HepG2 (cell line): ENCODE measurements at regions not wholly inside any gene's neighbourhood (a gene's known extent, or its start where the extent isn't known, plus 50 kb on each side); places are given as distances from the start of the nearest gene placed in this dataset.

Experiments
- ATAC-seq: fragments of 200-7000 bp; cut with Tn5 transposase; 3 replicates; pipeline ENCODE4 v1.9.1; 2020; ENCODE audit warnings: mild to moderate bottlenecking, moderate library complexity
- BruUV-seq: library from RNA; stranded (reverse); fragments of 400-500 nt; replicated peaks from 2 replicates; lab custom pipeline; 2021; lab: Mats Ljungman, UMichigan
- CTCF ChIA-PET: fragments of 300-600 bp; formaldehyde crosslinking; extraction: SDS; loops from one replicate; lab custom pipeline; 2021; ENCODE audit warnings: low total read pairs, inconsistent platforms, low intra/inter-chr PET ratio; lab: Yijun Ruan, JAX
- POLR2A ChIA-PET: fragments of 350-600 bp; sonication (Branson Sonifier 250); formaldehyde crosslinking; loops from one replicate; lab custom pipeline; 2020; ENCODE audit warnings: antibody characterized with exemption, inconsistent platforms; lab: Yijun Ruan, JAX
- DNase-seq: peaks from one replicate; pipeline ENCODE4 v3.0.0-alpha.2; 2015; ENCODE audit warnings: low spot score
- FAIRE-seq: peaks from 3 replicates; lab custom pipeline; 2011; peaks lifted over from hg19 to GRCh38; lab: Jason Lieb, UNC
- H2AFZ ChIP-seq: one replicate; pipeline ENCODE4 v1.6.1; 2011; ENCODE audit warnings: low read length, inconsistent platforms
- H3K27ac ChIP-seq: fragments of 300-600 bp; 3 replicates; pipeline ENCODE4 v1.8.0; 2011; ENCODE audit warnings: mixed run types, mild to moderate bottlenecking, mixed read lengths, low read length, inconsistent platforms; ENCODE audit not compliant: insufficient read depth; ENCODE audit errors: extremely low read length
- H3K27me3 ChIP-seq, 2 experiments: fragments of 200-600 bp in 1 of 2; 2 replicates in 1 of 2; 3 replicates in 1 of 2; pipeline versions ENCODE4 v1.6.0 to v1.8.0; 2011; ENCODE audit warnings: low read length in 2 of 2, mild to moderate bottlenecking in 2 of 2, moderate library complexity in 2 of 2, inconsistent platforms in 1 of 2; ENCODE audit not compliant: insufficient read depth in 2 of 2, control insufficient read depth in 1 of 2
- H3K36me3 ChIP-seq, 2 experiments: fragments of 200-600 bp in 1 of 2; replicated peaks in 1 of 2; 2 replicates in 1 of 2; 3 replicates in 1 of 2; pipeline versions ENCODE4 v1.5.1 to v1.8.0; 2011; ENCODE audit warnings: low read length in 2 of 2, inconsistent platforms in 1 of 2; ENCODE audit not compliant: insufficient read depth in 2 of 2, control insufficient read depth in 1 of 2
- H3K4me1 ChIP-seq: 2 replicates; pipeline ENCODE4 v1.5.1; 2012; ENCODE audit warnings: low read length, inconsistent platforms; ENCODE audit not compliant: insufficient read depth
- H3K4me2 ChIP-seq: 2 replicates; pipeline ENCODE4 v1.6.0; 2011; ENCODE audit warnings: low read depth, low read length, inconsistent platforms
- H3K4me3 ChIP-seq, 3 experiments: fragments of 200-600 bp in 1 of 3; sonication (generic), shearing (Covaris generic) in 1 of 3; replicated peaks in 1 of 3; 2 replicates each; pipeline ENCODE4 v1.5.1; 2011 to 2016; ENCODE audit warnings: low read length in 3 of 3, inconsistent platforms in 2 of 3, low read depth in 2 of 3, mild to moderate bottlenecking in 2 of 3, control low read depth in 1 of 3, mixed read lengths in 1 of 3; ENCODE audit not compliant: insufficient read depth in 1 of 3
- H3K79me2 ChIP-seq: one replicate; pipeline ENCODE4 v1.6.1; 2011; ENCODE audit warnings: low read length, inconsistent platforms; ENCODE audit not compliant: insufficient read depth
- H3K9ac ChIP-seq: 2 replicates; pipeline ENCODE4 v1.6.0; 2011; ENCODE audit warnings: mild to moderate bottlenecking, low read depth, low read length, inconsistent platforms; ENCODE audit not compliant: insufficient read depth
- H3K9me3 ChIP-seq: 2 replicates; pipeline ENCODE4 v1.5.1; 2012; ENCODE audit warnings: mild to moderate bottlenecking, low read length
- H4K20me1 ChIP-seq: 2 replicates; pipeline ENCODE4 v1.6.0; 2011; ENCODE audit warnings: inconsistent platforms, mild to moderate bottlenecking, low read length, moderate library complexity; ENCODE audit not compliant: insufficient read depth
- EED ChIP-seq: sonication (generic); formaldehyde crosslinking; IDR thresholded peaks from 2 replicates; pipeline ENCODE4 v1.5.0; 2020; ENCODE audit warnings: mild to moderate bottlenecking, missing genetic modification reagents
- GABPA ChIP-seq, 2 experiments: IDR thresholded peaks; 2 replicates each; pipeline ENCODE4 v1.6.1; 2011 to 2016; ENCODE audit warnings: low read depth in 2 of 2, low read length in 1 of 2, missing biosample characterization in 1 of 2, missing genetic modification characterization in 1 of 2
- PREB ChIP-seq: sonication (generic); formaldehyde crosslinking; IDR thresholded peaks from 2 replicates; pipeline ENCODE4 v1.4.0; 2020; ENCODE audit warnings: missing genetic modification reagents
- SAP130 ChIP-seq: IDR thresholded peaks from 2 replicates; pipeline ENCODE4 v1.6.1; 2016; ENCODE audit warnings: low read depth
- SATB2 ChIP-seq: sonication (generic); formaldehyde crosslinking; IDR thresholded peaks from 2 replicates; pipeline ENCODE4 v1.5.0; 2020; ENCODE audit warnings: missing genetic modification reagents
- ZFAT ChIP-seq: sonication (generic); formaldehyde crosslinking; conservative IDR thresholded peaks from 2 replicates; pipeline ENCODE4 v1.8.1; 2023; ENCODE audit warnings: missing genetic modification reagents, inconsistent platforms
- ZFP36L1 ChIP-seq: sonication (generic); formaldehyde crosslinking; IDR thresholded peaks from 2 replicates; pipeline ENCODE4 v1.8.0; 2022; ENCODE audit warnings: mild to moderate bottlenecking, missing genetic modification reagents, moderate library complexity
- ZNF572 ChIP-seq: sonication (generic); formaldehyde crosslinking; IDR thresholded peaks from 2 replicates; pipeline ENCODE4 v1.5.1; 2020; ENCODE audit warnings: mild to moderate bottlenecking, missing genetic modification reagents
- whole genome bisulfite sequencing: methylation state at CpG from one replicate; pipeline ENCODE4 v1.1.6; 2017; ENCODE audit warnings: low lambda C conversion rate; 5-methylcytosine and 5-hydroxymethylcytosine counted together
- in situ Hi-C: cut with HindIII; loops from 2 replicates; pipeline ENCODE4 v1.10.0; 2017; ENCODE audit warnings: low pct_unique_long_range_greater_than_20kb; ENCODE audit not compliant: extremely low pct_ligation_motif_present
- intact Hi-C: fragments of 100-400 bp; cut with micrococcal nuclease; formaldehyde crosslinking; loops from one replicate; pipeline ENCODE4 v1.10.0; 2022; ENCODE audit not compliant: unreplicated experiment
- TF ChIP-seq, protein P1 (sequence below): sonication (generic); formaldehyde crosslinking; IDR thresholded peaks from 2 replicates; pipeline ENCODE4 v1.5.0; 2020; ENCODE audit warnings: mild to moderate bottlenecking, missing genetic modification reagents, borderline replicate concordance
- TF ChIP-seq, protein P2 (sequence below): sonication (generic); formaldehyde crosslinking; IDR thresholded peaks from 2 replicates; pipeline ENCODE4 v1.8.0; 2022; ENCODE audit warnings: missing genetic modification reagents, mild to moderate bottlenecking, borderline replicate concordance

- TF ChIP-seq SATB2 (CRISPR knock-in tag) (no peak), PREB (CRISPR knock-in tag) (no peak), GABPA (IDR thresholded peaks at IDR 0.05; ENCODE audit: low read depth, low read length) (no peak), GABPA (CRISPR knock-in tag; IDR thresholded peaks at IDR 0.05; ENCODE audit: low read depth) (no peak), ZFAT (CRISPR knock-in tag) (no peak), ZNF572 (CRISPR knock-in tag) (no peak), EED (CRISPR knock-in tag) (no peak), ZFP36L1 (no peak), SAP130 (CRISPR knock-in tag) (no peak)
- TF ChIP-seq, protein P1, sequence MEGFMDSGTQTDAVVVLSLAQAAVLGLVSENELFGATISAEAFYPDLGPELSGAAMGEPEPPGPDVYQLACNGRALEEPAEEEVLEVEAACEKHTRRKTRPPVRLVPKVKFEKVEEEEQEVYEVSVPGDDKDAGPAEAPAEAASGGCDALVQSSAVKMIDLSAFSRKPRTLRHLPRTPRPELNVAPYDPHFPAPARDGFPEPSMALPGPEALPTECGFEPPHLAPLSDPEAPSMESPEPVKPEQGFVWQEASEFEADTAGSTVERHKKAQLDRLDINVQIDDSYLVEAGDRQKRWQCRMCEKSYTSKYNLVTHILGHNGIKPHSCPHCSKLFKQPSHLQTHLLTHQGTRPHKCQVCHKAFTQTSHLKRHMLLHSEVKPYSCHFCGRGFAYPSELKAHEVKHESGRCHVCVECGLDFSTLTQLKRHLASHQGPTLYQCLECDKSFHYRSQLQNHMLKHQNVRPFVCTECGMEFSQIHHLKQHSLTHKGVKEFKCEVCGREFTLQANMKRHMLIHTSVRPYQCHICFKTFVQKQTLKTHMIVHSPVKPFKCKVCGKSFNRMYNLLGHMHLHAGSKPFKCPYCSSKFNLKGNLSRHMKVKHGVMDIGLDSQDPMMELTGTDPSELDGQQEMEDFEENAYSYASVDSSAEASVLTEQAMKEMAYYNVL (CRISPR knock-in tag) = no peak
- TF ChIP-seq, protein P2, sequence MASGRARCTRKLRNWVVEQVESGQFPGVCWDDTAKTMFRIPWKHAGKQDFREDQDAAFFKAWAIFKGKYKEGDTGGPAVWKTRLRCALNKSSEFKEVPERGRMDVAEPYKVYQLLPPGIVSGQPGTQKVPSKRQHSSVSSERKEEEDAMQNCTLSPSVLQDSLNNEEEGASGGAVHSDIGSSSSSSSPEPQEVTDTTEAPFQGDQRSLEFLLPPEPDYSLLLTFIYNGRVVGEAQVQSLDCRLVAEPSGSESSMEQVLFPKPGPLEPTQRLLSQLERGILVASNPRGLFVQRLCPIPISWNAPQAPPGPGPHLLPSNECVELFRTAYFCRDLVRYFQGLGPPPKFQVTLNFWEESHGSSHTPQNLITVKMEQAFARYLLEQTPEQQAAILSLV = no peak
- TF ChIP-seq, all 625 proteins: peak for 0
- in situ Hi-C loops = no loop called here
These were observed 103.4 kb downstream of the LRRC70 start for GRCh38 chr5:62682059-62682458.

More at GRCh38 chr5:62682059-62682458, 103.4 kb downstream of the LRRC70 start:
- WGBS = 3% methylated on average over 2 of the region's 2 CpGs
- ChIA-PET POLR2A (no interaction called here), CTCF (no interaction called here)
- H3K79me2 ChIP-seq = no peaks in the 10 kb centered on the region
- H3K9me3 ChIP-seq = peaks cover 15% of the 10 kb centered on the region; the same call in 1 of the 2 replicates
- H2AFZ ChIP-seq = no peak overlapping the region
- DNase-seq (no peak), ATAC-seq (no peak), FAIRE-seq (no peak)
- H4K20me1 ChIP-seq = no peaks in the 10 kb centered on the region
- no peaks in the 10 kb centered on the region for H3K36me3 ChIP-seq
- H3K9ac ChIP-seq = no peak overlapping the region
- no peaks in the 10 kb centered on the region for H3K27me3 ChIP-seq
- H3K4me3 ChIP-seq = no peak overlapping the region
- no TSS peak for BruUV-seq
- H3K27ac ChIP-seq = no peak overlapping the region
- H3K4me2 ChIP-seq = no peak overlapping the region
- intact Hi-C loops = no loop called here
- peaks cover 16% of the 10 kb centered on the region for H3K4me1 ChIP-seq
